ENCODE measurements at regions not wholly inside any gene's neighbourhood (a gene's known extent, or its start where the extent isn't known, plus 50 kb on each side); places are given as distances from the start of the nearest gene placed in this dataset.
A peak's percentile ranks its signal among the peaks of the same experiment; 100 is the strongest.

GRCh38 chr9:25913806-25914205 lies 235.6 kb upstream of the TUSC1 start:
- TF ChIP-seq, protein P1, sequence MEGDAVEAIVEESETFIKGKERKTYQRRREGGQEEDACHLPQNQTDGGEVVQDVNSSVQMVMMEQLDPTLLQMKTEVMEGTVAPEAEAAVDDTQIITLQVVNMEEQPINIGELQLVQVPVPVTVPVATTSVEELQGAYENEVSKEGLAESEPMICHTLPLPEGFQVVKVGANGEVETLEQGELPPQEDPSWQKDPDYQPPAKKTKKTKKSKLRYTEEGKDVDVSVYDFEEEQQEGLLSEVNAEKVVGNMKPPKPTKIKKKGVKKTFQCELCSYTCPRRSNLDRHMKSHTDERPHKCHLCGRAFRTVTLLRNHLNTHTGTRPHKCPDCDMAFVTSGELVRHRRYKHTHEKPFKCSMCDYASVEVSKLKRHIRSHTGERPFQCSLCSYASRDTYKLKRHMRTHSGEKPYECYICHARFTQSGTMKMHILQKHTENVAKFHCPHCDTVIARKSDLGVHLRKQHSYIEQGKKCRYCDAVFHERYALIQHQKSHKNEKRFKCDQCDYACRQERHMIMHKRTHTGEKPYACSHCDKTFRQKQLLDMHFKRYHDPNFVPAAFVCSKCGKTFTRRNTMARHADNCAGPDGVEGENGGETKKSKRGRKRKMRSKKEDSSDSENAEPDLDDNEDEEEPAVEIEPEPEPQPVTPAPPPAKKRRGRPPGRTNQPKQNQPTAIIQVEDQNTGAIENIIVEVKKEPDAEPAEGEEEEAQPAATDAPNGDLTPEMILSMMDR (IDR thresholded peaks at IDR 0.05; ENCODE audit: extremely low read depth, low read depth, low read length), result no peak
- Histone ChIP-seq H3K4me3 (ENCODE audit: insufficient read depth, low read length) (no peak overlapping the region), H3K9me3 (ENCODE audit: low read depth, low read length) (no peaks in the 10 kb centered on the region), H3K4me1 (ENCODE audit: insufficient read depth, low read length) (no peaks in the 10 kb centered on the region), H3K79me2 (ENCODE audit: insufficient read depth, low read length) (no peaks in the 10 kb centered on the region), H2AFZ (ENCODE audit: low read length) (no peak overlapping the region), H3K27ac (ENCODE audit: low read depth, low read length) (no peak overlapping the region), H3K4me2 (ENCODE audit: insufficient read depth, low read length) (no peak overlapping the region), H3K27me3 (ENCODE audit: insufficient read depth, low read length) (no peaks in the 10 kb centered on the region), H3K36me3 (ENCODE audit: insufficient read depth, low read length) (no peaks in the 10 kb centered on the region), H4K20me1 (ENCODE audit: insufficient read depth, low read length) (no peaks in the 10 kb centered on the region)
- DNase-seq (ENCODE audit: insufficient read length, low spot score, missing footprints), result no peak

- no peak for DNase-seq (ENCODE audit: insufficient read length, low spot score, missing footprints)
Measured at GRCh38 chr9:25904701-25905100, 226.5 kb upstream of the TUSC1 start.

GRCh38 chr9:25891527-25891926 lies 213.3 kb upstream of the TUSC1 start:
- H3K27ac ChIP-seq (ENCODE audit: low read depth, low read length), result no peak overlapping the region

More at GRCh38 chr9:25904701-25905100, 226.5 kb upstream of the TUSC1 start:
- Histone ChIP-seq H3K4me2 (ENCODE audit: insufficient read depth, low read length) (no peak overlapping the region), H3K27me3 (ENCODE audit: insufficient read depth, low read length) (no peaks in the 10 kb centered on the region), H3K36me3 (ENCODE audit: insufficient read depth, low read length) (no peaks in the 10 kb centered on the region), H3K9me3 (ENCODE audit: low read depth, low read length) (no peaks in the 10 kb centered on the region), H3K4me1 (ENCODE audit: insufficient read depth, low read length) (no peaks in the 10 kb centered on the region), H3K27ac (ENCODE audit: low read depth, low read length) (no peak overlapping the region), H3K79me2 (ENCODE audit: insufficient read depth, low read length) (no peaks in the 10 kb centered on the region), H2AFZ (ENCODE audit: low read length) (no peak overlapping the region), H4K20me1 (ENCODE audit: insufficient read depth, low read length) (no peaks in the 10 kb centered on the region), H3K4me3 (ENCODE audit: insufficient read depth, low read length) (no peak overlapping the region)
- TF ChIP-seq, protein P1 (IDR thresholded peaks at IDR 0.05; ENCODE audit: extremely low read depth, low read depth, low read length), result no peak

DNA sequence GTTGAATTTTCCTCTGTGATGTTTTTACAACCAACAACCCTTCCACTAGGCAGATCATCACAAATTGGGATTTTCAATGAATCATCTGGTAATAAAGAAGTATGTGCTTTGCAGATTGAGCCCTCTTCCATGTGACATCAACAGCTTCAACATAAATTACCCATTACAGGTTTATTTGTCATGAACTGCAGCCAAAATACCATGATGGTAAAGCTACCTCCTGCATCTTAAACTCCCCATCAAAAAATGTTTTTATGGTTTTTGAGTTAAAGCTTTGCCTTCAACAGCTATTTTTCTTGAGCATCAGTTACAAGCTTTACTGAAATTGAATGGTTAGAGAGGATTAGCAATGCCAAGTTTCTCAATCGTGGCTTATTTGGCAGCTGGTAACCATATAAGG lies 211.4 kb upstream of the TUSC1 start:
- no peak overlapping the region for H3K4me2 ChIP-seq (ENCODE audit: insufficient read depth, low read length)
- no peaks in the 10 kb centered on the region for H3K4me1 ChIP-seq (ENCODE audit: insufficient read depth, low read length)
- no peak overlapping the region for H2AFZ ChIP-seq (ENCODE audit: low read length)
- DNase-seq (ENCODE audit: insufficient read length, low spot score, missing footprints), result peak; percentile 1
- peaks cover 6% of the 10 kb centered on the region for H3K9me3 ChIP-seq (ENCODE audit: low read depth, low read length)
- no peak overlapping the region for H3K4me3 ChIP-seq (ENCODE audit: insufficient read depth, low read length)
- no peaks in the 10 kb centered on the region for H3K27me3 ChIP-seq (ENCODE audit: insufficient read depth, low read length)
- H3K27ac ChIP-seq (ENCODE audit: low read depth, low read length), result no peak overlapping the region
- TF ChIP-seq, protein P1 (IDR thresholded peaks at IDR 0.05; ENCODE audit: extremely low read depth, low read depth, low read length), result no peak
- H3K36me3 ChIP-seq (ENCODE audit: insufficient read depth, low read length), result no peaks in the 10 kb centered on the region
- H4K20me1 ChIP-seq (ENCODE audit: insufficient read depth, low read length), result no peaks in the 10 kb centered on the region
- no peaks in the 10 kb centered on the region for H3K79me2 ChIP-seq (ENCODE audit: insufficient read depth, low read length)

More at GRCh38 chr9:25891527-25891926, 213.3 kb upstream of the TUSC1 start:
- H3K4me1 ChIP-seq (ENCODE audit: insufficient read depth, low read length), result no peaks in the 10 kb centered on the region
- no peaks in the 10 kb centered on the region for H3K27me3 ChIP-seq (ENCODE audit: insufficient read depth, low read length)
- no peak overlapping the region for H3K4me3 ChIP-seq (ENCODE audit: insufficient read depth, low read length)
- H2AFZ ChIP-seq (ENCODE audit: low read length), result no peak overlapping the region
- no peaks in the 10 kb centered on the region for H4K20me1 ChIP-seq (ENCODE audit: insufficient read depth, low read length)
- H3K4me2 ChIP-seq (ENCODE audit: insufficient read depth, low read length), result no peak overlapping the region
- DNase-seq (ENCODE audit: insufficient read length, low spot score, missing footprints), result no peak
- TF ChIP-seq, protein P1 (IDR thresholded peaks at IDR 0.05; ENCODE audit: extremely low read depth, low read depth, low read length), result no peak
- H3K79me2 ChIP-seq (ENCODE audit: insufficient read depth, low read length), result no peaks in the 10 kb centered on the region
- H3K36me3 ChIP-seq (ENCODE audit: insufficient read depth, low read length), result no peaks in the 10 kb centered on the region
- H3K9me3 ChIP-seq (ENCODE audit: low read depth, low read length), result peaks cover 6% of the 10 kb centered on the region

All from osteoblast (primary cell).